Lower lobe of right lung (tissue), 2 donors: ENCODE measurements at regions not wholly inside any gene's neighbourhood (a gene's known extent, or its start where the extent isn't known, plus 50 kb on each side); places are given as distances from the start of the nearest gene placed in this dataset.

Experiments used
- ATAC-seq, 2 donors: fragments of 200-7000 bp; cut with Tn5 transposase; one replicate each; pipeline ENCODE4 v1.9.1; 2020 to 2022; ENCODE audit warnings: mild to moderate bottlenecking in 2 of 2, moderate library complexity in 2 of 2
- DNase-seq: peaks from one replicate; pipeline ENCODE4 v3.0.0-alpha.2; 2020
- H3K27ac ChIP-seq: fragments of 200-600 bp; one replicate; pipeline ENCODE4 v1.8.0; 2022
- H3K27me3 ChIP-seq: fragments of 200-600 bp; one replicate; pipeline ENCODE4 v1.8.0; 2022; ENCODE audit warnings: low read depth
- H3K36me3 ChIP-seq: fragments of 200-600 bp; one replicate; pipeline ENCODE4 v1.8.0; 2022; ENCODE audit warnings: mild to moderate bottlenecking
- H3K4me1 ChIP-seq: fragments of 200-600 bp; one replicate; pipeline ENCODE4 v1.8.0; 2022
- H3K4me3 ChIP-seq: fragments of 200-600 bp; one replicate; pipeline ENCODE4 v1.8.0; 2022; ENCODE audit warnings: mild to moderate bottlenecking
- H3K9me3 ChIP-seq: fragments of 200-600 bp; one replicate; pipeline ENCODE4 v1.8.0; 2022
- intact Hi-C: fragments of 100-400 bp; cut with DNase I; formaldehyde crosslinking; loops from one replicate; pipeline ENCODE4 v1.11.0; 2022
- TF ChIP-seq, protein P1 (sequence below): fragments of 200-600 bp; IDR thresholded peaks from one replicate; pipeline ENCODE4 v1.8.0; 2022; ENCODE audit warnings: antibody characterized with exemption, mild to moderate bottlenecking
- donor health status: DM: no; HTN: yes; CAD: no; lungs with severe emphysema.

DNA sequence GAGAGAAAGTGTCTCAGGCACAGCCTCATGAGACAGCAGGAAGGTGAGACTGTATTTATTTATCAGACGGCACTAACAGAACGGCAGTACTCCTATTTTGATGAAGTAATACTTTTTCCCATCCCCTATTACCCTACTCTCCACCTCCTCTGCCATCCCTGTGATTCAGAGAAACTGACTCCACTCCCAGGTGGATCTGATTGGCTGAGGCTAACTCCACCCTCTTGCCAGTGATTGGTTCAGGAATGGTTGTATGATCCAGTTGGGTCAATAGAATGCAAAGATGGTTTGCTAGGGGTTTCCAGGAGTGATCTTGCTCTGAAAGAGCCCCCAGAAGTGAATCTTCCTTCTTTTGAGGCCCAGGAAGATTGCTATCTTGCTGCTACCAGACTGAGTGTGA, 65.9 kb upstream of the RCN1 start:
- H3K9me3 ChIP-seq = no peaks in the 10 kb centered on the region
- H3K4me3 ChIP-seq = no peak overlapping the region
- no peaks in the 10 kb centered on the region for H3K4me1 ChIP-seq
- DNase-seq (no peak), ATAC-seq (no peak)
- no peaks in the 10 kb centered on the region for H3K36me3 ChIP-seq
- peaks cover 5% of the 10 kb centered on the region for H3K27me3 ChIP-seq
- intact Hi-C loops = no loop called here
- TF ChIP-seq, protein P1, sequence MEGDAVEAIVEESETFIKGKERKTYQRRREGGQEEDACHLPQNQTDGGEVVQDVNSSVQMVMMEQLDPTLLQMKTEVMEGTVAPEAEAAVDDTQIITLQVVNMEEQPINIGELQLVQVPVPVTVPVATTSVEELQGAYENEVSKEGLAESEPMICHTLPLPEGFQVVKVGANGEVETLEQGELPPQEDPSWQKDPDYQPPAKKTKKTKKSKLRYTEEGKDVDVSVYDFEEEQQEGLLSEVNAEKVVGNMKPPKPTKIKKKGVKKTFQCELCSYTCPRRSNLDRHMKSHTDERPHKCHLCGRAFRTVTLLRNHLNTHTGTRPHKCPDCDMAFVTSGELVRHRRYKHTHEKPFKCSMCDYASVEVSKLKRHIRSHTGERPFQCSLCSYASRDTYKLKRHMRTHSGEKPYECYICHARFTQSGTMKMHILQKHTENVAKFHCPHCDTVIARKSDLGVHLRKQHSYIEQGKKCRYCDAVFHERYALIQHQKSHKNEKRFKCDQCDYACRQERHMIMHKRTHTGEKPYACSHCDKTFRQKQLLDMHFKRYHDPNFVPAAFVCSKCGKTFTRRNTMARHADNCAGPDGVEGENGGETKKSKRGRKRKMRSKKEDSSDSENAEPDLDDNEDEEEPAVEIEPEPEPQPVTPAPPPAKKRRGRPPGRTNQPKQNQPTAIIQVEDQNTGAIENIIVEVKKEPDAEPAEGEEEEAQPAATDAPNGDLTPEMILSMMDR = no peak
- no peak overlapping the region for H3K27ac ChIP-seq

DNA sequence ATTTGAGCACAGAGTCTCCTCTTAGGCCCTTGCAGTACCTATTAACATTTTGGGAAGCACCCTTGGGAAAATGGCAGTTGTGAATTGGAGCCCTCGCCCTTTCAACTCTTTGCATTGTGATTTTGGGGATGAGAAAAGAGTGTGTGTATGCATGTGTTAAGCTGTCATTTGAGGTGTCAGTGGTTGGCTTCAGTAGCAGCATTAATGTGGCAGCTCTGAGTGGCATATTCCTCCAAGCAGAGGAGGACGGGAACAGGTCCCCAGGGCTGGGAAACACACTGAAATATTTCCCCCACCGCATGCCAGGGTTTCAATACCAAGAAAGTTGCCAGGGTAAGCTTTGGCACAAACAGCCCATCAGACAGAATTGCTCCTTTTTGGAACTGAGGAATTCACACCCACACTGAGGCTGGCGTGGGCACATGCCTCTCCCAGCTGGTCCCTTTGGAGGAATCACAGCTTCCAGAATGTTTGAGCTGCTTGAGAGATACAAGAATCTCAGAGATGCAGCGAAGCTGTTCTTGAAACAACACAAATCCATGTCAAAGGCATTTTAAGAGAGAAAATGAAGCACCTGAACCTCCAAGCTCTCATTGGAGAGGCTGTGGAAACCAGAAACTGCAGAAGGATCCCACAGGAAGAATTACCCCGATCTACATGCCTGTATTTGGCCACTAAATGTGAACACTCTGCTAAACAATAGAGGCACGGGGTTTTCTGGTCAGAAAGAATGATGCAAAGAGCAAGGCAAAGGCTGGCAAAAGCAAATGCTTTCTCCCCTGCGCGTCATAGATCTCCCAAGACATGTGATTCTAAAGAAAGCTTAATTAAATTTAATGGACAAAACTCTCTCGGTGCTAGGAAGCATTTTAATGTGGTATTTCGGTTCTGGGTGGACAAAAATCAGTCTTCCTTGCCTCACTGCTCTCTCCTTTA, 67.2 kb upstream of the RCN1 start:
- H3K4me3 ChIP-seq = no peak overlapping the region
- intact Hi-C loops = no loop called here
- ATAC-seq (no peak), DNase-seq (no peak)
- H3K36me3 ChIP-seq = no peaks in the 10 kb centered on the region
- no peaks in the 10 kb centered on the region for H3K9me3 ChIP-seq
- H3K27ac ChIP-seq = no peak overlapping the region
- no peaks in the 10 kb centered on the region for H3K27me3 ChIP-seq
- no peaks in the 10 kb centered on the region for H3K4me1 ChIP-seq
- TF ChIP-seq, protein P1 = no peak

DNA sequence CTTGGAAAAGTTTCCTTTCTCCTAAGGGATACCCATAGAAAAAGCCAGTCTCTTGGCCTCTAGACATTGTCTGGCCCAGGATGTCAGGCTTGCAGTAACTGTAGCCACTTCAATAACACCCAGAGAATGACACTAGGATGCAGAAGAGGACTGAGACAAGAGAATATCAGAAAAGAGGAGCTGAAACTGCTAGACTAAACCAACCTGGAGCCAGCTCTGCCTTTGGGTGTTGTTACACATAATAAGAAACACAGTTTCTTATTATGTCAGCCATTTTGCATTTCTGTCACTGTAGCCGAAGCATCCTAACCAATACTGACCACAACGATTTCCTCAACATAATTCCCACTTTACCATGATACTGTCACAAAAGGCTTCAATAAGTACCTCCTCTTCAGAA, 72.2 kb upstream of the RCN1 start:
- H3K4me3 ChIP-seq = no peak overlapping the region
- intact Hi-C loops = no loop called here
- ATAC-seq = no peak
- no peak for DNase-seq
- no peak overlapping the region for H3K27ac ChIP-seq
- H3K36me3 ChIP-seq = no peaks in the 10 kb centered on the region
- no peaks in the 10 kb centered on the region for H3K4me1 ChIP-seq
- no peaks in the 10 kb centered on the region for H3K27me3 ChIP-seq
- no peaks in the 10 kb centered on the region for H3K9me3 ChIP-seq
- TF ChIP-seq, protein P1 = no peak

DNA sequence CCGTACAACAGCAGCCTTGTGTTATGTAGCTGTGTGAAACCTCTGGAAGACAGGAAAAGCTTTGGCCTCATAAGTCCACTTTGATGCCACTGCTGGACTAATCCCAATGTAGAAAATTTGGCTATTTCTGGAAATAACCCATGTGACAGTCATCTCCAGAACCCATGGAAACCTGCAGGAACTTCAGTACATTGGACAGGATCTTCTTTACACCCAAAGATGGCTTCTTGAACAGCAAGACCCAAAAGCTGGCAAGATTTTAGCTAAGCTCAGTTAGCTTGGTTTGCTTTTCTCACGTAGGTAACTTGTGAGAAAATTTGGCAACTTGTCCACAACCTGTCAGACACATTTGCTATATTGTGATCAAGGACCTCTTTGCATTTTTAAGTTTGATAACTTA, 74.8 kb upstream of the RCN1 start:
- intact Hi-C loops = no loop called here
- Histone ChIP-seq H3K9me3 (no peaks in the 10 kb centered on the region), H3K36me3 (no peaks in the 10 kb centered on the region), H3K27me3 (peaks cover 6% of the 10 kb centered on the region), H3K27ac (no peak overlapping the region), H3K4me3 (no peak overlapping the region), H3K4me1 (no peaks in the 10 kb centered on the region)
- no peak for DNase-seq
- ATAC-seq = no peak
- TF ChIP-seq, protein P1 = no peak

DNA sequence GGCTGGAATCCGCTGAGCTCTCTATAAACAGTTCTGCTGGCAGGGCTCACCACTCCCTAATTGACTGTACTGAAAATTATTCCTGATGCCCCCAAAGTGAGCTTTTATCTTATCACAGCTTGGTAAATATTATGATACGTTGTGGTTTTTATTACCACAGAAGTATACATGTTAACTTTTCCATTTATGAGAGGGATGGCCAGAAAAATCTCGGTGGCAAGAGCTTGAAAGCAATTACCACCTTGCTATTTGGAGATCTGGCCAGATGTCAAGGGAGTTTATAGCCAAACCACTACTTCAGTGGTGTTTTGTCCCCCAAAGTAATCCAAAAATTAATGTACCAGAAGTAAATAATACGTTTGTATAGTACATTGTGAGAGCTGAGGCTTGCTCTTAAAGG, 75.4 kb upstream of the RCN1 start:
- Histone ChIP-seq H3K9me3 (no peaks in the 10 kb centered on the region), H3K4me1 (no peaks in the 10 kb centered on the region), H3K4me3 (no peak overlapping the region), H3K27ac (no peak overlapping the region), H3K36me3 (no peaks in the 10 kb centered on the region), H3K27me3 (peaks cover 13% of the 10 kb centered on the region)
- TF ChIP-seq, protein P1 = no peak
- no peak for DNase-seq
- ATAC-seq = no peak
- intact Hi-C loops = no loop called here
